H9 (cell line): ENCODE measurements at regions not wholly inside any gene's neighbourhood (a gene's known extent, or its start where the extent isn't known, plus 50 kb on each side); places are given as distances from the start of the nearest gene placed in this dataset.

Experiments used
- DNase-seq: peaks from one replicate; pipeline ENCODE4 v3.0.0-alpha.2; 2017
- H2AFZ ChIP-seq: one replicate; pipeline ENCODE4 v1.6.1; 2013; ENCODE audit warnings: mild to moderate bottlenecking, low read length, control low read depth, moderate library complexity
- H2AK5ac ChIP-seq: 2 replicates; pipeline ENCODE4 v1.6.1; 2013; ENCODE audit warnings: low read length, control low read depth, mixed read lengths; ENCODE audit not compliant: insufficient read length
- H2BK120ac ChIP-seq: one replicate; pipeline ENCODE4 v1.6.1; 2013; ENCODE audit warnings: low read depth, mild to moderate bottlenecking, low read length, control low read depth, inconsistent platforms; ENCODE audit not compliant: poor library complexity, severe bottlenecking
- H2BK12ac ChIP-seq: 2 replicates; pipeline ENCODE4 v1.6.1; 2013; ENCODE audit warnings: low read length, control low read depth, mixed read lengths, low read depth; ENCODE audit not compliant: insufficient read length
- H2BK15ac ChIP-seq: 2 replicates; pipeline ENCODE4 v1.6.1; 2013; ENCODE audit warnings: low read depth, low read length, control low read depth
- H2BK20ac ChIP-seq: one replicate; pipeline ENCODE4 v1.6.1; 2013; ENCODE audit warnings: low read depth, mild to moderate bottlenecking, low read length, control low read depth, inconsistent platforms; ENCODE audit not compliant: poor library complexity, severe bottlenecking
- H2BK5ac ChIP-seq: 2 replicates; pipeline ENCODE4 v1.6.1; 2013; ENCODE audit warnings: low read length, control low read depth, mixed read lengths; ENCODE audit not compliant: insufficient read length
- H3K14ac ChIP-seq: 2 replicates; pipeline ENCODE4 v1.6.1; 2013; ENCODE audit warnings: low read length, control low read depth; ENCODE audit not compliant: insufficient read depth
- H3K18ac ChIP-seq: 2 replicates; pipeline ENCODE4 v1.6.1; 2013; ENCODE audit warnings: low read depth, mild to moderate bottlenecking, mixed read lengths, low read length, control low read depth; ENCODE audit not compliant: insufficient read length
- H3K23ac ChIP-seq: 2 replicates; pipeline ENCODE4 v1.6.1; 2013; ENCODE audit warnings: low read length, control low read depth, mixed read lengths, low read depth; ENCODE audit not compliant: insufficient read length
- H3K23me2 ChIP-seq: 2 replicates; pipeline ENCODE4 v1.6.1; 2013; ENCODE audit warnings: low read depth, mild to moderate bottlenecking, mixed read lengths, low read length, control low read depth; ENCODE audit not compliant: insufficient read length, poor library complexity, severe bottlenecking
- H3K27ac ChIP-seq: 2 replicates; pipeline ENCODE4 v1.5.1; 2013; ENCODE audit warnings: low read length, control low read depth, mixed read lengths, low read depth; ENCODE audit not compliant: insufficient read length
- H3K27me3 ChIP-seq: 2 replicates; pipeline ENCODE4 v1.6.1; 2013; ENCODE audit warnings: low read length, control low read depth, inconsistent platforms; ENCODE audit not compliant: insufficient read depth
- H3K4ac ChIP-seq: 2 replicates; pipeline ENCODE4 v1.6.1; 2013; ENCODE audit warnings: low read depth, mild to moderate bottlenecking, control low read depth, inconsistent platforms, low read length, moderate library complexity
- H3K4me1 ChIP-seq: 2 replicates; pipeline ENCODE4 v1.6.1; 2013; ENCODE audit warnings: low read length, control low read depth, inconsistent platforms; ENCODE audit not compliant: insufficient read depth
- H3K4me2 ChIP-seq: 2 replicates; pipeline ENCODE4 v1.6.1; 2013; ENCODE audit warnings: low read length, control low read depth, mixed read lengths; ENCODE audit not compliant: insufficient read length, insufficient read depth
- H3K56ac ChIP-seq: 2 replicates; pipeline ENCODE4 v1.6.1; 2013; ENCODE audit warnings: low read depth, mild to moderate bottlenecking, mixed read lengths, low read length, control low read depth; ENCODE audit not compliant: insufficient read length
- H3K79me1 ChIP-seq: 2 replicates; pipeline ENCODE4 v1.6.1; 2013; ENCODE audit warnings: low read depth, mild to moderate bottlenecking, moderate library complexity, low read length, control low read depth, inconsistent platforms; ENCODE audit not compliant: insufficient read depth, poor library complexity, severe bottlenecking
- H3K79me2 ChIP-seq: 2 replicates; pipeline ENCODE4 v1.6.1; 2013; ENCODE audit warnings: low read length, control low read depth, inconsistent platforms; ENCODE audit not compliant: insufficient read depth
- H3K9ac ChIP-seq: 2 replicates; pipeline ENCODE4 v1.6.1; 2013; ENCODE audit warnings: low read length, control low read depth, mixed read lengths; ENCODE audit not compliant: insufficient read length; ENCODE audit errors: extremely low read depth
- H3K9me3 ChIP-seq: one replicate; pipeline ENCODE4 v1.6.1; 2013; ENCODE audit warnings: low read depth, low read length, inconsistent platforms; ENCODE audit not compliant: control insufficient read depth
- H3T11ph ChIP-seq: one replicate; pipeline ENCODE4 v1.6.1; 2013; ENCODE audit warnings: mild to moderate bottlenecking, low read length, control low read depth, inconsistent platforms
- H4K20me1 ChIP-seq: one replicate; pipeline ENCODE4 v1.6.1; 2013; ENCODE audit not compliant: control insufficient read depth, insufficient read length, insufficient read depth
- H4K5ac ChIP-seq: 2 replicates; pipeline ENCODE4 v1.6.1; 2013; ENCODE audit warnings: low read depth, mild to moderate bottlenecking, mixed read lengths, low read length, control low read depth; ENCODE audit not compliant: insufficient read length
- H4K8ac ChIP-seq: replicated peaks from 2 replicates; pipeline ENCODE4 v1.6.1; 2013; ENCODE audit warnings: low read length, control low read depth, mixed read lengths, low read depth; ENCODE audit not compliant: insufficient read length
- H4K91ac ChIP-seq: 2 replicates; pipeline ENCODE4 v1.6.1; 2013; ENCODE audit warnings: low read depth, mild to moderate bottlenecking, moderate library complexity, mixed read lengths, low read length, control low read depth; ENCODE audit not compliant: insufficient read length
- H3K27ac Mint-ChIP-seq, 3 experiments: 2 replicates in 2 of 3; 3 replicates in 1 of 3; pipeline ENCODE4 v1.8.0; 2020 to 2021; ENCODE audit warnings: mixed read lengths in 3 of 3, mild to moderate bottlenecking in 1 of 3, moderate library complexity in 1 of 3
- H3K27me3 Mint-ChIP-seq: 2 replicates; pipeline ENCODE4 v1.8.0; 2021; ENCODE audit warnings: low read depth, mild to moderate bottlenecking, moderate library complexity, mixed read lengths
- H3K36me3 Mint-ChIP-seq, 3 experiments: 2 replicates in 2 of 3; 3 replicates in 1 of 3; pipeline ENCODE4 v1.8.0; 2020 to 2021; ENCODE audit warnings: low read depth in 3 of 3, mixed read lengths in 3 of 3; ENCODE audit not compliant: insufficient read depth in 1 of 3
- H3K4me1 Mint-ChIP-seq, 2 experiments: 2 replicates each; pipeline ENCODE4 v1.8.0; 2020; ENCODE audit warnings: mixed read lengths in 2 of 2
- H3K4me3 Mint-ChIP-seq, 2 experiments: 2 replicates in 1 of 2; 3 replicates in 1 of 2; pipeline ENCODE4 v1.8.0; 2020 to 2021; ENCODE audit warnings: mild to moderate bottlenecking in 2 of 2, mixed read lengths in 2 of 2, moderate library complexity in 1 of 2
- H3K9me3 Mint-ChIP-seq, 2 experiments: 2 replicates in 1 of 2; 3 replicates in 1 of 2; pipeline ENCODE4 v1.8.0; 2020; ENCODE audit warnings: mild to moderate bottlenecking in 2 of 2, mixed read lengths in 2 of 2, moderate library complexity in 1 of 2
- CTCF ChIP-seq: fragments of 200-600 bp; sonication (generic); conservative IDR thresholded peaks from 3 replicates; pipeline ENCODE4 v1.8.0; 2021; ENCODE audit warnings: antibody characterized with exemption, mild to moderate bottlenecking
- WGBS: extraction: QIAGEN DNeasy Blood & Tissue Kit; methylation state at CpG from one replicate; pipeline ENCODE4 v1.1.7; 2013; ENCODE audit warnings: missing lambda C conversion rate, low lambda C conversion rate, mixed read lengths; ENCODE audit not compliant: insufficient read length; ENCODE audit errors: extremely low coverage; 5-methylcytosine and 5-hydroxymethylcytosine counted together

GRCh38 chr10:78450807-78451485 lies 417.3 kb downstream of the RPS24 start:
- no peak overlapping the region for H3T11ph ChIP-seq
- H3K18ac ChIP-seq = no peak overlapping the region
- no peaks in the 10 kb centered on the region for H3K79me2 ChIP-seq
- H4K91ac ChIP-seq = no peak overlapping the region
- TF ChIP-seq CTCF = no peak
- Mint-ChIP-seq H3K27me3 (peaks cover 15% of the 10 kb centered on the region), H3K36me3 (no peaks in the 10 kb centered on the region; a peak in 1 of 7 replicates), H3K4me1 (peaks cover 11 to 17% of the 10 kb centered on the region in 2 experiments), H3K27ac (no peak overlapping the region), H3K4me3 (no peak overlapping the region), H3K9me3 (no peaks in the 10 kb centered on the region)
- H3K9me3 ChIP-seq = no peaks in the 10 kb centered on the region
- H3K4me1 ChIP-seq = no peaks in the 10 kb centered on the region; the same call in 1 of the 2 replicates
- H2AK5ac ChIP-seq = no peak overlapping the region
- no peaks in the 10 kb centered on the region for H3K27me3 ChIP-seq
- no peak overlapping the region for H2BK120ac ChIP-seq
- H3K23ac ChIP-seq = no peak overlapping the region
- H2BK20ac ChIP-seq = no peak overlapping the region
- H3K27ac ChIP-seq = no peak overlapping the region
- no peak overlapping the region for H2BK5ac ChIP-seq
- no peak overlapping the region for H3K14ac ChIP-seq
- H3K23me2 ChIP-seq = no peaks in the 10 kb centered on the region
- no peak overlapping the region for H2BK12ac ChIP-seq
- no peak overlapping the region for H2AFZ ChIP-seq
- H3K4ac ChIP-seq = no peak overlapping the region
- H2BK15ac ChIP-seq = no peak overlapping the region
- no peaks in the 10 kb centered on the region for H4K20me1 ChIP-seq
- no peak overlapping the region for H3K4me2 ChIP-seq
- no peaks in the 10 kb centered on the region for H3K79me1 ChIP-seq
- no peak overlapping the region for H3K9ac ChIP-seq
- no peak overlapping the region for H3K56ac ChIP-seq
- no peak overlapping the region for H4K5ac ChIP-seq
- peak; percentile 38 for DNase-seq
- no CpG with 5 or more reads among the region's 6 CpGs for WGBS
- no peak overlapping the region for H4K8ac ChIP-seq
